COLO668 (cell line): ENCODE measurements at regions not wholly inside any gene's neighbourhood (a gene's known extent, or its start where the extent isn't known, plus 50 kb on each side); places are given as distances from the start of the nearest gene placed in this dataset.

Experiments
- DNase-seq: peaks from one replicate; lab custom pipeline; 2025; ENCODE audit not compliant: unreplicated experiment; lab: John Stamatoyannopoulos, UW

DNA sequence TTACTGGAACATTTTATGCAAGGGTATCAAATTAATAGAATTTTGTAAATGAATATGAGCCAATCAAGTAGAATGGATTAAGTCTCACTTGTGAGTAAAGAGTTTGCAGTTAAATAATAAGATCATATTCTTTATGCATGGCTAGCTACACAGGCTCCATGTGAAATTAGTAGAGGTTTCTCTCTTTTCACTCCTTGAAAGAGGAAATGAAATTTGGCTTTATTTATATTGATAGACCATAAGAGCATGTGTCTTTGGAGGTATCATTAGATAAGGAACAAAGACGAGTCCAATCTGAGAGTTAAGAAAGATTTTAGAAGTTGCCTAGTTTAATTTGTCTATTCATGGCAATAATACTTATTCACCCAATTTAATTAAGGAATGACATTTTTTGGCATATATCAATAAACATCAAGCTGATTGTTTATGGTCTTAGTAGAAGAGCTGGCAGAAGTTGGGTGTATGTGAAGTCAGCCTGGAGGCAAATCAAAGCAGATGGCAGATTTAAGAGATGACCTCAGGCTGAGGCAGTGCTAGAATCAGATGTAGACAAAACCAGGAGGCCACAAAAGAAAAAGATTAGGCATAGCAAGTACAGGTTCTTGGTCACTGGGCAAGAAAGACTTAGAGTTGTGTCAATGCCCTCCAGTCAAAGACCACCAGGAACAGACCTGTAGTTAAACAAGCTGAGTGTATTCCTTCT, 406.5 kb upstream of the ARHGEF26 start:
- no peak for DNase-seq

DNA sequence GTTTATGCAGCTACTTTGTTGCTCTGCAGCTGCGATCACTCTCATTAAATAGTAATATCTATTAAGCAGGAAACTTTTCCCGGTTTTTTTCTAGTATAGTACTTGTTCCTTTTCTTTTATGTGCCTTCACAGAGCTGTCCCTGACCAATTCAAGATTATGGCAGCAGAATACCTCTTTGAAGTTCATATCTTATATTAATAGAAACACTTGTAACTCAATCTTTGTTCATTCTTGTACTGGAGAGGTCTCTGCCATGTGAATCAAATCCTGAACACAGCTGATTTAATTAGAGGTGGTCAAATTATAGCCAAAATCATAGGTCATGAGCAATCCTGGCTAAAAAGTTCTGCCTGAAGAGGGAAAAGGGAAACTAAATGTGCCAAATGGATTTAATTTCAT, 399.0 kb upstream of the ARHGEF26 start:
- no peak for DNase-seq

DNA sequence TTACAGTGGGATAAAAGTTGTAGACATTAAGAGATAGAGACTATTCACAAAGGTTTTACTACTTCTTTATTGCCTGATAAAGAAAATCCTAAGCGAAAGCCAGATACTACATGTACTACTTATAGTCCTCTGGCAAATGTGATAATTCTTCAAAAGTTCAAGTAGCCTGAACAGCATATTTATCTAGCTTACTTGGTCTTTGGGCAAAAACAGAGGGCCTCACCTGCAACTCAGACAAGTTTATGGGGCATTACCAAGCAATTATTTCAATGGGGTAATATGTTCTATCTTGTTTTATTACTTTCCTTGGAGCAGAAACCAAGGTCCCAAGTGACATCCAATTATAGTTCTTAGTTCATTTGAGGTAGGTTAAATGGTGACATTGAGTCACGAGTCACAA, 390.1 kb upstream of the ARHGEF26 start:
- no peak for DNase-seq

DNA sequence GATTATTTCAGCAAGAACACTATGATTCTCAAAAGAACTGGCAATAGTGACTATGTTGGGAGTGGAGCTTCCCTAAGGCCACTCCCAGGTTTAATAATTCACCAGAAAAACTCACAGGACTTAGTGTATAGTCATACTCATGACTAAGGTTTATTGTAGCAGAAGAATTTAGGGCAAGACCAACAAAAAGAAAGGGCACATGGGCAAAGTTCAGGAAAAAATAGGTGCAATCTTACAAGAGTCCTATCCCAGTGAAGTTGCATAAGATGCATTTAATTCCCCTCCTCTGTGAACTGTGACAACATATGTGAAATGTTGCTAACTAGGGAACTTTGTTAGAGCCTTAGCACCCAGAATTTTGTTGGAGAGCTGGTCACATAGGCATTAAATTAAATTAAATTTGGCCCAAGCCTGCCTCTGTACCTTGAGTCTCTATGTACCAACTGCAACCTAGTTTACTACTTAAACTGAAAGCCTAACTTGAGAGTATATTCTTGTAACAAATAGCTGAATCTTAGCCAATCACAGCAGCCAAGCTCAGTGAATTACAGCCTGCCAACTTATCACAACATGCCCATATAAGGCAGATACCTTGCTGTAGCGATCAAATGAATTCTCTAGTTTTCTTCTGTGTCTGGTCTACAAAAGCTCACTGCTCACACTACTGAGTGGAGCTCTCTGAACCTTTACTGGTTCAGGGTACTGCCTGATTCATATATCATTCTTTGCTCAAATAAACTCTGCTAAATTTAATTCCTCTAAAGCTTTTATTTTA, 386.2 kb upstream of the ARHGEF26 start:
- no peak for DNase-seq

DNA sequence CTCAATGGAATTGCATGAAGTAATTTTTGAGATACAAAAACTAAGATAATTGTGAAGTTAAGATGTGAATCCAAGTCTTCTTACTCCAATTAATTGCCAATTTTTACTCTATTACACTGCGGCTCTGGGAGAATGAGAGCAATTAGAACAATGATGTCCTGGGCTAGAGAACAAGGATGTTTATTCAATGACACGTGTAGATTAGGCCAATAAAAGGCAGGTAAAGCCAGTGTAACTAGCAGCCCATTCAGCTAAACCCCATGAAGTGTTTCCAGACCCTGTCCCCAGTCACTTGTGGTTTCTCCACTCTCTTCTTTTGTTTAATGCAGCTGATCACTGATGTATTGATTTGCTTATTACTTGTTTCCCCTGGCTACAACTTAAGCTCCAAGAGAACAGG, 381.1 kb upstream of the ARHGEF26 start:
- no peak for DNase-seq

DNA sequence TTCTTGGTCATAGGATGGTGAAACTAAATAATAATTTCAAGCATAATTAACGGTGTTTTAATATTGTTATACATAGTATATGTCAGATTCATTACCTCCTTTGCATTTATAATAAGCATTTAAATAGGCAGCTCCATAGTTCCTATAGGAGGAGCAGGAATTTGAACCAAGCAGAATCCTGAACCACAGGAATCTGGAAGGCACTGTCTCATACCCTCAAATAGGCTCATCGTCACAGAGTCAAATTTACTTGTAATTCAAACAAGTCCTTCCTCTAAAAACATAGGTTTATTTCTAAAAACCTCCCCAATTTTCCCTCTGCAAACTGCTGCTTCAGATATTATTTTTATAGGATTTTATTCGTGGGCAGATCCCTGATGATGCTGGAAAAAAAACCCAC, 376.3 kb upstream of the ARHGEF26 start:
- no peak for DNase-seq

DNA sequence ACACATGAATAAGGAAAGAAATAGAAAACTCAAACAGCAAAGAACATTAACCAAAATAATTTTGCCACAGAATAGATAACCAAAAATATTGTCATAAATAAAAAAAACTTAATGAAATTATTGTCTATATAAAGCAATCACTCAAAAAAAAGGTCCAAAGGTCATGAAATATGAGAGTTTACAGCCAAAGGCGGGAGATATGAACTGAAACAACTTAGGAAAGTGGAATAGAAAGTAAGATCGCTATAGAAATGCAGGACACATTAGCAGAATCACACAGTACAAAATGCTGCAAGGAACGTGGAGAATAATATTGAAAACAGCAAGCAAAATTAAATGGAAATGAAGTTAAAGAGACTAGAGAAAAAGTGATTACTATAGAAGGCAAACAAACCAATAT, 375.0 kb upstream of the ARHGEF26 start:
- no peak for DNase-seq

DNA sequence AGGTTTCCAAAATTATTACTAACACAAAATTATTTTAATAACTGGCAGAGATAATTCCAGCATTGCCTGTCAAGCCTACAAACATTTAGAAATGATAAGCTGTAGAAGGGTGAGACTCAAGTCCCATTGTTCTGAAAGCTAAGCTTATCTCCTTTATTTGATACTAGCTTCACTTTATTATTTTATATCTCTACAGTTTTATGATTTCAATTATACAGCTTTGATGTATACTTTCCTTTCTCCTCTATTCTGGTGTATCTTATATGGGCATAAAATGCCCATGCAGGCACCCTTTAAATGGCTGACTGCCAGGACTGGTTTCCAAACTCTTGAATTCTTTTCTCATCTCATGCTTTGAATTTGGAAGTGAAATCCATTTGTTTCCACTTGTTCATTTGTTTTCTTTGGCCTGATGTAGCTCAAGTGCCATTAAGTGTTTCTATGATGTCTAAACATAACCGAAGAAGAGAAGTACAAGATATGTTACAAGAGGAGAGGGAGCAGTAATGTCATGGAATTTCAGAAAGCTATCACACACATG, 372.1 kb upstream of the ARHGEF26 start:
- DNase-seq, result no peak

DNA sequence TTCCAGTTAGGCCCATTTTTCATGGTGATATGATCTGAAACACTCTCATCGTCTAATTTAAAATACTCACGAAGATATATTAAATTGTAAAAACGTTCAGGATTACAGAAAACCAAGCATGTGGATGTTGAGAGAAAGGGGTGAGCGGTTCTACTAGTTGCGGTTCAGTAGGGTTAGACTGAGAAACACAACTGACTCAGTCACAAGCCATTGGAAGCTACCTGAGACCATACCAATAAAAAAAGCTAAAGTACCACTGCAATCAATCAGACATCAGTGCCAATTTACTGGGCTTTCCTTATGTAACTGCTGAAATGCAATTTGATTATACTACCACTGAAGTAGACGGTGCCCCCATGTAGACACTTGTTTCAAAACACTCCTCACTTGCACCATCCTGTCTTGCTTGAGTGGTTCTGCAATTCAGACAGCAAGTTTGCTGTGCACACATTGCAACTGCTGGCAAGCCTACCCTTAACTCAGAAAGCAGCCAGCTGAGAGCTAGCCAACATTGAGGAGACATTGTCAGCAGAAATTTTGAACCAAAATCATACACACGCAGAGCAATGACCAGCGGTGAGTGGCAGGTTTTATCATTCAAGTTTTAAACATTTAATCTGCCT, 368.7 kb upstream of the ARHGEF26 start:
- DNase-seq, result no peak

DNA sequence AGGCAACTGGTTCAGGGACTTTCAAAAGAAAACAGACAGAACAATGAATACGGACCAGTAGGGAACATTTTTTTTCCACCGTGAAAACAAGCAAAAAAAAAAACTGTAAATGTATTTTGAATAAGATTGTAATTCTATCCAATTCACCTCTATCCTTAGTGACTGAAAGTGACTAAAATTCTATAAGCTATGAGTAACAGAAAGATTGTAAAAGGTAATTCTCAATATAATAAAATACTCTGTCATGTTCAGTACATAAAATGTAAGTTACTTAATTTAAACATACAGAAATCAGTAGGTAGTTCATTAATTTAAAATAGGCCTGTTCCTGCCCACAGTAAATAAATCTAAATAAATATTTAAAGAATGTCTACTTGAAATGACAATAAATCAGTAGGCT, 368.2 kb upstream of the ARHGEF26 start:
- DNase-seq, result no peak

DNA sequence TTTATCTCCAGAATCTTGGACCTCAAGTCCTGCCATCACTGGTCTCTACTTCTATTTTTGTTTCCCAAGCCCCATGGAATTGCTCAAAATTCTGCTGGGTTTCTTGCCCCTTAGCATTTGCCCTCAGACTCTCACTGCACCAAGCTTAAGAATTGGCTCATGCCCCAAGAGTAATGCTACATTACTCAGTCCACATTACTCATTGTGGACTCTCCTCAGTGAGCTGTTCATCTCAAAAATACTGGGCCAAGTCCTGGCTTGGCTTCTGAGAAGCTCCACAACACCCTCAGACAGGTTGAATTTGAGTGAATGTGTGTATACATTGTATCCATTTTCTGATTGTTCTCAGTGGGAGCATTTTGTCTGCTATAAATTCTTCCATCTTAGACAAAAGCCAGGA, 364.4 kb upstream of the ARHGEF26 start:
- no peak for DNase-seq

DNA sequence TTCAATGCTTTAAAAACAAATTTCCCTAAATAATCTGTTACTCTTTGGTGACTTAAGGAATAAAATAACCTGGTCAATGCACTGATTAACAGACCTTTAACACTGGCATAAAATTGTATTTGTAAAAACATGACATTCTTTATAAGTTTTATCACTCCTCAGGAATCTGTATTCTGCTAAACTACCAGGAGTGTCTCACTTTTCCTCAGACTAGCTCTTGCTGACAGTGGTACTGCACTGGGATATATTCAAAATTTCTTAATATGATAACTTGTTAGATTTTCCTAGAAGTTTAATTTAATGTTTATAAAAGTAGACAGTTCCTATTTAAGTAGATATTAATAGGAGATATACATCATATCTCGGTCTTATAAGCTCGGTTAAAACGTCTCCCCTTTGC, 363.4 kb upstream of the ARHGEF26 start:
- DNase-seq, result no peak

DNA sequence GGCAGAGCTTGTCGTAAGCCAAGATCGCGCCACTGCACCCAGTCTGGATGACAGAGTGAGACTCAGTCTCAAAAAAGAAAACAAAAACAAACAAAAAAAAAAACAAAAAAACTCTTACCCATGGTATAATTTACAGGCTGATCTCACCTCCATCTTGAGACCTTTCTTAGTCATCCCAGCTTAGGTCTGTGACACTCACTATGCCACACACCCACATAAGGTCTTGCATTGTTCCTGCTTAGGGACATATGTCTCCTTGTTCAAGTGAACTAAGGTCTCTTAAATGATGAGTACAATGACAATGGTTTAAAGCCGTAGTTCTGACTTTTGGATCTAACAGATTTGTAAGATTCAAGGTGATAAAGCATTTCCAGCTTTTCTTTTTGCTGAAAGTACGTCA, 360.2 kb upstream of the ARHGEF26 start:
- DNase-seq, result no peak

DNA sequence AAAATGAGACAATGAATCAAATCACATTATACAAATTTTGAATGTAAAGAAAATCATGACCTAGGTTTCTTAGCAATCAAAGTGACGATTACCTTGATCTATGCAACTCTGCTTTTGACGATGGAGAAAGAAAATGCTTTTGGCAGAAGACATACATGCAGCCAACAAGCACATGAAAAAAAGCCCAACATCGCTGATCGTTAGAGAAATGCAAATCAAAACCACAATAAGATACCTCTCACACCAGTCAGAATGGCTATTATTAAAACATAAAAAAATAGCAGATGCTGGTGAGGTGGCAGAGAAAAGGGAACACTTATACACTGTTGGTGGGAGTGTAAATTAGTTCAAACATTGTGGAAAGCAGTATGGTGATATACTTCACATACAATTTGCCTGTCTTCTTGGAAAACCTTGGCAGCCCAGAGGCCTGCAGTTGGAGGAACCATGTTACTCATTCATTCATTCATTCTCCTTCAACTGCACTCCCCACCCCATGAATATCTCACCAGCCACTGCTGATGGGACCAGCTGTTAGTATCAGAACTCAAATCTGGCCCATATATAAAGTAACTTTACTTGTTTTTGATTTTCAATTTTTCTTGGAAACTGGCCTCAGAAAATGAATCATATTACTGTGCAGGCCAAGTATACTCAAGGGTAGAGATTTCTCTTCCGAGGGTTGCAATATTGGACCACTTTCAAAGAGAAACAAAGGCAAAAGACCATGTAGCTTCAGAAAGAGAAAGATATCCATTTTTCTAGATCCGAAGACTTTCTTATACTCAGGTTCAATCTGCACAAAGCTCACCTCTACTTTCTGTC, 358.6 kb upstream of the ARHGEF26 start:
- DNase-seq, result no peak

DNA sequence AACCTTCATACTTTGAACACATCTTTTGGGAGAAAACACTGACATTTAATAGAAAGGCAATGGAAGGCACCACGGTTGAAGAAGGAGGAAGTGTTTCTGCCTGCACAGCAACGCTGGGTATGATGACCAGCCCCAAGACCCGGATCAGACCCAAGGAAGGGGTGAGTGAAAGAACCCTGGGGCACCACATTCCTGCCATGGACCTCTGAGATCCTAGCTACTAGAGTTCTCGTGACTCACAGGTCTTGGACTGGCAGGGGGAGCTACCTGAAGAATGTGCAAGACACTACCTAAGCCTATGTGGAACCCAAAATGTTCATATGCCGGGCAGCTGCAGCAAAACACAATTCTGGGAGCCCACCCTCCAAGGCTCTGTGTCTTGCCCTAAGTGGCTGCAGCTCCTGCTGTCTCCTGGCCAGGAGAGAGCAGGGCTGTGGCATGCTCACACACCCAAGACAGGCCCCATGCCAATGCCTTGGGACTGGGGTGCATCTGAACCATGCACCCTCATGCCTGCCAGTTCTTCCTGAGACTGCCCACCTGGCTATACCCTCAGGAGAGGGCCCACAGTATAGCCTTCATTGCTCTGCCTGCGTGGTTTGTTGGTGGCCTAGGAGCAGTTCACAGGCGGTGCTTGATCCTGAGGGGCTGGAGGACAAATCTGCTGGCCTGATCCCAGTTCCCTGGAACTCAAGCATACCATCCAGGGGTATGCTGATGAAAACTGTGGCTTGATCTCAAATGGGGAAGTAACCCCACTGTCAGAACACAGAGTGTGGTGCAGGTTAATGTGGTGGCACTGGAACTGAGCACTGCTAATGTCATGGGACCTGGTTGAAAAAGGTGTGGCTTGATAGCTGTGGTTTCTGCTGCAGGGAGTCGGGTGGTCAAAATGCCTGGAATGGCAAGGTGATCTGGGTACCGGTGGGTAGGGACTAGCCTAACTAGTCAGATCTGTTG, 353.3 kb upstream of the ARHGEF26 start:
- no peak for DNase-seq

DNA sequence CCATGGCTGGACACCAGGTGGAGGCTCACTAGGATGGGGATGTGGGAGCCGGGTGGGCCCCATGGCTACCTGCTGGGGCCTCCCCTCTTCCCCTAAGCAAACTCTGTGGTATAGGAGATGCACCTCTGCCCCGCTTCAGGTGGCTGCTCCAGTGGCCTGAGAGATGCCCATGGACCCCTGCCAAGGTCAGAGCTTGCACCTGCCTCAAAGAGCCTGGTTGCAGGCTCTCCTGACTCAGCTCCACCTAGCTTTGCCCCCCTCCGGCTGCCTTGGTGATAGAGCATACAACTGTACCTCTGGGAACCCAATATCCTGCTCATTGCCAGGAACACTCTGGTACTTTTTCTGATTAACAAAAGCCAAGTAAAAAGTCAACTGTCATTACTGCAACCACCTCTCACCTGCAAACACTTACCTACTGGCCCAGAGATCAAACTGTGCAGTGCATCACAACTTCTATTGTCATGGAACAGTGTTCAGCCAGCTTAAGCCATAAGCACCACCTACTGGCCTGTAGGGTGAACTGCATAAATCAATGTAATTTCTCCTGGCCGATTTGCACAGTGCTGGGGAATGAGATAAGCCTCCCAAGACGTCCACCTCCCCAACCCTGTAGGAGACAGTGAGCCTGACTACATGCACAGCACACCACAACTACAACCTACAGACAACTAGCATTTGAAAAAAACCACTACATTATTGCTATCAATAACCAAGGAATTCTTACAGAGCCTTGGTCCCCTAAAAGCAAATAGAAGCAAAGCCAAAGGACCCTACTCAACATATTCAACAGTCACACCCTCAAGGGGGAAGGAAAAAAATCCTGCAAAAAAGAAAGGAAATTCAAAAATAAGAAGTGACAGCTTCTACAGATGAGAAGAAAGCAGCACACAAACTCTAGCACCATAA, 352.4 kb upstream of the ARHGEF26 start:
- DNase-seq, result peak; percentile 2

DNA sequence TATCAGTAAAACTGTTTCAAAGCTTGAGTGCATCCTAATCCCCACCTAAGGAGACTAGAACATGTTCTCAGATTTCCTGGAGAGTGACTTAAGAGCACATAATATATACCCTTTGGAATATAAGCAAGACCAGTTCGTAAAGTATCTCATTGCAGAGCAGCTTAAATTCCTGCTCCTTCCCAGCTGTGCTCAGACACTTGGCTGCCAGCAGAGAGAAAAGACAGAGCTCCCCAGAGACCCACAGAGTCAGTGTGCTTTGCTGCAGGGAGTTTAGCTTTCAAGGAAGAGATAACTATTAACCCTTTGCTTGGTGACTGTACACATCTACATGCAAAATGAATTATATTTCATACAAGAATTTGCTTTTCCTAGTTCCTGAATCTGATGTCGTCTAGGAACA, 338.1 kb upstream of the ARHGEF26 start:
- no peak for DNase-seq

DNA sequence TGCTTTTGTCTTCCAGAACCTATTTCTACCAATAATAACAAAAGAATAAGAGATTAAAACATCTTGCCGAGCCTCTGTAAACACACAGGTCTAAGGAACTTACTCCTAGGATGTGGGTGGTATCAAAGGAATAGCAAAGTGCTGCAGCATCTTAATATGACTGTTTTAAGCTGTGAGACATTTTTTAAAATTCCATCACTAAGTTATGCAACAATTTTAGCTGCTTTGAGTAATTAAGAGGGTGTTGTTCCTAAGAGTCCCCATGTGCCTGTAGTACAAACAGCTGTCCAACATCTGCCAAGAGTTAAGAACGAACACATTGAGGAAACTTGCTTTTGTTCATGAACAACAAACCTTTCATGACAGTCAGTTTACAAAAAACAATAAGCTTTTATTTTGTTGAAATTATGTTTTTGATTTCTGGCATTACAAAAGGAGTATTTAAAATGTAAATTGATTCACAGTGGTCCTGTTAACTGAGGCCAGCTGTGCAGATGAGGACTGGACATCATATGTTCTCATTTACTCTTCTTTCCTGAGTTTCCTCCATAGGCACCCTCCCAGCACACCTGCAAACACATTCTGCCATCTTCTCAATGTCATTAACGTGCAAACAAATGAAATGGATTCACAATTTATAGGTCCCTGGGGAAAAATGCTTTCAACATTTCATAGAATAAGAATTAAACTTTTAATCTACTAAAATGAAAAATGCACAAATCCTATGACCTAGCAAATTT, 337.3 kb upstream of the ARHGEF26 start:
- DNase-seq, result no peak
